Uterus (tissue), 3 donors: ENCODE measurements at regions not wholly inside any gene's neighbourhood (a gene's known extent, or its start where the extent isn't known, plus 50 kb on each side); places are given as distances from the start of the nearest gene placed in this dataset.
"Not testable (repeated sequence)": the region's sequence is repeated elsewhere in the genome, so short reads cannot be mapped to it uniquely, and the experiment has no call there.

Source experiments
- DNase-seq, 2 donors: peaks; one replicate each; pipeline ENCODE4 v3.0.0-alpha.2; 2019 to 2020
- H3K27ac ChIP-seq, 2 donors: fragments of 200-600 bp; sonication (generic); 1 replicate in 1 of 2; 2 replicates in 1 of 2; pipeline ENCODE4 v1.5.1; 2016 to 2018
- H3K27me3 ChIP-seq, 2 donors: fragments of 200-600 bp; sonication (generic); one replicate each; pipeline ENCODE4 v1.5.1; 2018 to 2019; ENCODE audit warnings: control low read depth in 1 of 2
- H3K36me3 ChIP-seq, 2 donors: fragments of 200-600 bp; sonication (generic); one replicate each; pipeline ENCODE4 v1.5.1; 2019; ENCODE audit warnings: control low read depth in 1 of 2
- H3K4me1 ChIP-seq, 2 donors: fragments of 200-600 bp; sonication (generic); one replicate each; pipeline ENCODE4 v1.5.1; 2018 to 2019; ENCODE audit warnings: control low read depth in 1 of 2
- H3K4me3 ChIP-seq, 2 donors: fragments of 200-600 bp; sonication (generic); 1 replicate in 1 of 2; 2 replicates in 1 of 2; pipeline ENCODE4 v1.5.1; 2018 to 2019; ENCODE audit warnings: mild to moderate bottlenecking in 1 of 2
- H3K9me3 ChIP-seq, 2 donors: fragments of 200-600 bp; sonication (generic); one replicate each; pipeline ENCODE4 v1.5.1; 2019; ENCODE audit warnings: control low read depth in 1 of 2
- POLR2A ChIP-seq, 2 donors: fragments of 450-650 bp; IDR thresholded peaks; one replicate each; pipeline ENCODE4 v1.6.1; 2016; ENCODE audit warnings: antibody characterized with exemption in 2 of 2, mild to moderate bottlenecking in 1 of 2, moderate library complexity in 1 of 2
- intact Hi-C: fragments of 100-400 bp; cut with DNase I; formaldehyde crosslinking; loops from one replicate; pipeline ENCODE4 v1.15.1; 2023; ENCODE audit warnings: low total_unique reads
- TF ChIP-seq, protein P1 (sequence below), 4 experiments: fragments of 200-600 bp in 2 of 4; fragments of 450-650 bp in 2 of 4; sonication (generic) in 2 of 4; IDR thresholded peaks; one replicate each; pipeline ENCODE4 v1.5.1; 2016 to 2019; ENCODE audit warnings: antibody characterized with exemption in 4 of 4, mild to moderate bottlenecking in 2 of 4, moderate library complexity in 1 of 4
- donor health status: DM: yes; HTN: yes; CAD: no.

DNA sequence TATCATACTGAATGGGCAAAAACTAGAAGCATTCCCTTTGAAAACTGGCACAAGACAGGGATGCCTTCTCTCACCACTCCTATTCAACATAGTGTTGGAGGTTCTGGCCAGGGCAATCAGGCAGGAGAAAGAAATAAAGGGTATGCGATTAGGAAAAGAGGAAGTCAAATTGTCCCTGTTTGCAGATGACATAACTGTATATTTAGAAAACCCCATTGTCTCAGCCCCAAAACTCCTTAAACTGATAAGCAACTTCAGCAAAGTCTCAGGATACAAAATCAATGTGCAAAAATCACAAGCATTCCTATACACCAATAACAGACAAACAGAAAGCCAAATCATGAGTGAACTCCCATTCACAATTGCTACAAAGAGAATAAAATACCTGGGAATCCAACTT is 52.5 kb upstream of the CCDC71L start:
- H3K9me3 ChIP-seq, H3K36me3 ChIP-seq, intact Hi-C loops, H3K4me3 ChIP-seq, H3K27me3 ChIP-seq, H3K4me1 ChIP-seq, DNase-seq, H3K27ac ChIP-seq: not testable (repeated sequence)

DNA sequence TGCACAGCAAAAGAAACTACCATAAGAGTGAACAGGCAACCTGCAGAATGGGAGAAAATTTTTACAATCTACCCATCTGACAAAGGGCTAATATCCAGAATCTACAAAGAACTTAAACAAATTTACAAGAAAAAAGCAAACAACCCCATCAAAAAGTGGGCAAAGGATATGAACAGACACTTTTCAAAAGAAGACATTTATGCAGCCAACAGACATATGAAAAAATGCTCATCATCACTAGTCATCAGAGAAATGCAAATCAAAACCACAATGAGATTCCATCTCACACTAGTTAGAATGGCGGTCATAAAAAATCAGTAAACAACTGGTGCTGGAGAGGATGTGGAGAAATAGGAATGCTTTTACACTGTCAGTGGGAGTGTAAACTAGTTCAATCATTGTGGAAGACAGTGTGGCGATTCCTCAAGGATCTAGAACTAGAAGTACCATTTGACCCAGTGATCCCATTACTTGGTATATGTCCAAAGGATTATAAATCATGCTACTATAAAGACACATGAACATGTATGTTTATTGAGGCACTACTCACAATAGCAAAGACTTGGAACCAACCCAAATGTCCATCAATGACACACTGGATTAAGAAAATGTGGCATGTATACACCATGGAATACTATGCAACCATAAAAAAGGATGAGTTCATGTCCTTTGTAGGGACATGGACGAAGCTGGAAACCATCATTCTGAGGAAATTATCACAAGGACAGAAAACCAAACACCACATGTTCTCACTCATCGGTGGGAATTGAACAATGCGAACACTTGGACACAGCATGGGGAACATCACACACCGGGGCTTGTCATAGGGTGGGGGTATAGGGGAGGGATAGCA is 53.9 kb upstream of the CCDC71L start:
- DNase-seq, H3K4me1 ChIP-seq, H3K4me3 ChIP-seq, H3K36me3 ChIP-seq, intact Hi-C loops, H3K27ac ChIP-seq, H3K9me3 ChIP-seq, H3K27me3 ChIP-seq: not testable (repeated sequence)

DNA sequence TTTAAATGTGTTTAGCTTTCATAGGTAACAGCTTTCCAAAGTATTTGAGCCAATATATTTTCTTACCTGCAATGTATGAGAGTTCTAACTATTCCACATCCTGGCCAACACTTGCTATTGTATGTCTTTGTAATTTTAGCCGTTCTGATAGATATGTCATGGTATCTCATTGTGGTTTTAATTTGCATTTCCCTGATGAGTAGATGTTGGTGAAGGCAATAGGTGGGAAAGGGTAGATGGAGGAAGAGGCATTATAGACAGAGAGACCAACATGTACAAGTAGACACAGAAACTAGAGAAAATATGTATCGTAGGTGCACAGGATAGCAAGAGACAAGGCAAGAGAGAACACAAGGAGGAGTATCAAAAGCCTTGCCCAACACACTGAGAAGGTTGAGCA is 54.8 kb upstream of the CCDC71L start:
- DNase-seq, result no peak
- intact Hi-C loops, result no loop called here
- Histone ChIP-seq H3K4me1 (no peaks in the 10 kb centered on the region), H3K27me3 (no peaks in the 10 kb centered on the region), H3K4me3 (no peak overlapping the region), H3K27ac (no peak overlapping the region), H3K9me3 (no peaks in the 10 kb centered on the region), H3K36me3 (no peaks in the 10 kb centered on the region)
- no peak for TF ChIP-seq POLR2A (IDR thresholded peaks at IDR 0.05)
- TF ChIP-seq, protein P1, sequence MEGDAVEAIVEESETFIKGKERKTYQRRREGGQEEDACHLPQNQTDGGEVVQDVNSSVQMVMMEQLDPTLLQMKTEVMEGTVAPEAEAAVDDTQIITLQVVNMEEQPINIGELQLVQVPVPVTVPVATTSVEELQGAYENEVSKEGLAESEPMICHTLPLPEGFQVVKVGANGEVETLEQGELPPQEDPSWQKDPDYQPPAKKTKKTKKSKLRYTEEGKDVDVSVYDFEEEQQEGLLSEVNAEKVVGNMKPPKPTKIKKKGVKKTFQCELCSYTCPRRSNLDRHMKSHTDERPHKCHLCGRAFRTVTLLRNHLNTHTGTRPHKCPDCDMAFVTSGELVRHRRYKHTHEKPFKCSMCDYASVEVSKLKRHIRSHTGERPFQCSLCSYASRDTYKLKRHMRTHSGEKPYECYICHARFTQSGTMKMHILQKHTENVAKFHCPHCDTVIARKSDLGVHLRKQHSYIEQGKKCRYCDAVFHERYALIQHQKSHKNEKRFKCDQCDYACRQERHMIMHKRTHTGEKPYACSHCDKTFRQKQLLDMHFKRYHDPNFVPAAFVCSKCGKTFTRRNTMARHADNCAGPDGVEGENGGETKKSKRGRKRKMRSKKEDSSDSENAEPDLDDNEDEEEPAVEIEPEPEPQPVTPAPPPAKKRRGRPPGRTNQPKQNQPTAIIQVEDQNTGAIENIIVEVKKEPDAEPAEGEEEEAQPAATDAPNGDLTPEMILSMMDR (IDR thresholded peaks at IDR 0.05), result no peak

DNA sequence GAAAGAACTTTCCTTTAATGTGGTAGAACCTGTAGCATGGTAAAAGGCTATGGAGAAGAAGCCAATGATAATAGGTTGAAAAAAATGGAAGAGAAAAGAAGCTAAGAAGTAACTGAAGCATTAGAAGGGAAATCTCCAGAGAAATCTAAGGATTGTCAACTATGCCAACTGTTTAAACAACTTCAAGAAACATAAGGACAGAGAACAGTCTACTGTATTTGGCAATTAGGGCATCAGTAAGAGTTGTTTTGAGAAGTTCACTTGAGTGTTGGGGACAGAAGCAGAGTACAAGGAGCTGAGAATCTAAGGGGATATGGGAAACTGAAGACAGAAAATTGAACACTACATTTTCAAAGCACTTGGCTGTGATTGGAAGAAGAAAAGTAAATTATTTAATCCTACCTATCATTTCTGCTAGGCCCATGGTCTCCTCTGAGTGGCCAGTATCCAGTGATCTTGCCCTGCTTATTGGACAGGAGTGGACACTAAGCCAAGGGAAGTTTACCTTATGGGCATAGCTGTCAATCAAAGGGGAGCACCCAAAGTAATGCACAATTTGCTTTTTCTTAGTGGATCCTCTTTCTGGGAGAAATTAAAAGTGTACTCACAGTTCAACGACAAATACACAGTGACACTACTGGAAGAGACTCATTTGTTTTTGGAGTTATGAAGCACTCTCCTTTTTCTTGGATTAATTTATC is 56.4 kb upstream of the CCDC71L start:
- DNase-seq, result no peak
- Histone ChIP-seq H3K36me3 (no peaks in the 10 kb centered on the region), H3K27ac (no peak overlapping the region), H3K9me3 (no peaks in the 10 kb centered on the region), H3K4me1 (no peaks in the 10 kb centered on the region), H3K4me3 (no peak overlapping the region), H3K27me3 (no peaks in the 10 kb centered on the region)
- intact Hi-C loops, result no loop called here
- TF ChIP-seq, protein P1 (IDR thresholded peaks at IDR 0.05), result no peak
- TF ChIP-seq POLR2A (IDR thresholded peaks at IDR 0.05), result no peak

DNA sequence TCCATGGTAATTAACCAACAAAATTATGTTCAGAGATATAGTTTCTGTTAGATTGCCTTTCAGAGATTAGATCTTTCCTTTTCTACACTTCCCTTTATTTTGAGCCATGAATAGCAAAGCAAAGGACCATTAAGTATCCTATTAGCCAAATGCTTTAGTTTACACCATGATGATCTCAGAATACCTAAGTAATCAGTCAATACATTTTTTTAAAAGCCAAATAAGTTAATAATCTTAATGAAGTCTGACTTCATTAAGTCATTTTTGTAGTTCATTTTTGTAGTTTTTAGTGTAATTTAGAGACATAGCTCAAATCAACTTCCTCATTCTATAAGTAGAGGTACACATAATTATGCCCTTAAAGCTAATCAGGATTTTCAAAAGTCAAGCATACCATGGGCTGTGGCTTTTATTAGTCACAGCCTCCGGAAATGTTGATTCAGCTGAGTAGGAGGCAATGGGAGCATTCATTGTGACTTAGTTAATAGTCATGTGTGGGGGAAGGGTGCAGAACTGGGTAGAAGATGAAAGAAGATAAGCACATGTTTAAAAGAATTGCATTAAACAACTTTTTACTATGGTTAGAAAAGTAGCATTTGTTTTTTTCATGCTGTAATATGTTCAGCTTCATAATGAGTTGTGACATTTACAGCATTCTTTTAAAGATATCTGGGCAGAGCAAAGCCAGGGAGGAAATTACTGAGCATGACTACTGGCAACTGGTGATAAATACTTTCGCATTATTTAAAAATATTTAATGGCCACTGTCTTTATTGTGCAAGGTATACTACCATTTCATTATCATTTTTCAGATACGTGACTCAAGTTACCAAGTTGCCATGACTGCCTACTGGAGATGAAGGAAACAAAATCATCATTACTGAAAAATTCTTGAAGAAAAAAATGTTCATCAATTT is 57.3 kb upstream of the CCDC71L start:
- peak in 1 of 2 donors; percentile 19 for DNase-seq
- Histone ChIP-seq H3K4me3 (no peak overlapping the region), H3K27me3 (no peaks in the 10 kb centered on the region), H3K4me1 (no peaks in the 10 kb centered on the region), H3K9me3 (no peaks in the 10 kb centered on the region), H3K36me3 (no peaks in the 10 kb centered on the region), H3K27ac (no peak overlapping the region)
- intact Hi-C loops, result no loop called here
- TF ChIP-seq, protein P1 (IDR thresholded peaks at IDR 0.05), result no peak
- no peak for TF ChIP-seq POLR2A (IDR thresholded peaks at IDR 0.05)
